PC-3 (cell line): ENCODE measurements at regions not wholly inside any gene's neighbourhood (a gene's known extent, or its start where the extent isn't known, plus 50 kb on each side); places are given as distances from the start of the nearest gene placed in this dataset.

Experiments
- ATAC-seq: fragments of 200-7000 bp; cut with Tn5 transposase; 2 replicates; pipeline ENCODE4 v1.9.1; 2020; ENCODE audit warnings: mild to moderate bottlenecking, moderate library complexity
- BruUV-seq: library from RNA; stranded (reverse); fragments of 400-500 nt; replicated peaks from 2 replicates; lab custom pipeline; 2021; lab: Mats Ljungman, UMichigan
- CTCF ChIA-PET: fragments of 300-600 bp; sonication (Branson Sonifier 250); formaldehyde crosslinking; loops from one replicate; lab custom pipeline; 2022; ENCODE audit warnings: antibody characterized with exemption; lab: Charles Lee
- POLR2A ChIA-PET: fragments of 300-600 bp; sonication (Branson Sonifier 250); formaldehyde crosslinking; loops from one replicate; lab custom pipeline; 2022; ENCODE audit warnings: antibody characterized with exemption; ENCODE audit not compliant: unreplicated experiment; lab: Charles Lee
- DNase-seq: peaks from one replicate; pipeline ENCODE4 v3.0.0-alpha.2; 2015
- H2AFZ ChIP-seq: fragments of 300-600 bp; sonication (generic); 2 replicates; pipeline ENCODE4 v1.6.0; 2016; ENCODE audit warnings: antibody characterized with exemption, low read length
- H3F3A ChIP-seq: fragments of 300-600 bp; sonication (generic); one replicate; pipeline ENCODE4 v1.6.0; 2017; ENCODE audit warnings: antibody characterized with exemption, low read length, control low read depth, mild to moderate bottlenecking; ENCODE audit not compliant: unreplicated experiment
- H3K27ac ChIP-seq: fragments of 300-600 bp; sonication (generic); 2 replicates; pipeline ENCODE4 v1.5.1; 2016; ENCODE audit warnings: mild to moderate bottlenecking, low read length
- H3K27me3 ChIP-seq: fragments of 300-600 bp; sonication (generic); 2 replicates; pipeline ENCODE4 v1.6.1; 2016; ENCODE audit warnings: low read length, mixed read lengths
- H3K36me3 ChIP-seq: fragments of 300-600 bp; sonication (generic); 2 replicates; pipeline ENCODE4 v1.6.1; 2016; ENCODE audit warnings: low read depth, mixed run types, low read length, mixed read lengths
- H3K4me1 ChIP-seq: fragments of 300-600 bp; sonication (generic); 2 replicates; pipeline ENCODE4 v1.5.1; 2016; ENCODE audit warnings: low read length; ENCODE audit not compliant: insufficient read depth
- H3K4me2 ChIP-seq: fragments of 300-600 bp; sonication (generic); 2 replicates; pipeline ENCODE4 v1.6.0; 2016; ENCODE audit warnings: low read length
- H3K4me3 ChIP-seq: fragments of 300-600 bp; sonication (generic); 2 replicates; pipeline ENCODE4 v1.5.1; 2016; ENCODE audit warnings: mild to moderate bottlenecking, low read length, mixed read lengths
- H3K79me2 ChIP-seq: fragments of 300-600 bp; sonication (generic); 2 replicates; pipeline ENCODE4 v1.6.1; 2017; ENCODE audit warnings: low read length, mixed read lengths
- H3K9ac ChIP-seq: fragments of 300-600 bp; sonication (generic); 2 replicates; pipeline ENCODE4 v1.6.0; 2016; ENCODE audit warnings: mild to moderate bottlenecking, low read length
- H3K9me2 ChIP-seq: fragments of 300-600 bp; sonication (generic); replicated peaks from 2 replicates; pipeline ENCODE4 v1.6.1; 2016; ENCODE audit warnings: mixed run types, low read length, mixed read lengths
- H3K9me3 ChIP-seq: fragments of 300-600 bp; sonication (generic); 2 replicates; pipeline ENCODE4 v1.6.1; 2016; ENCODE audit warnings: low read length, mixed read lengths
- H4K20me1 ChIP-seq: fragments of 300-600 bp; sonication (generic); 2 replicates; pipeline ENCODE4 v1.6.1; 2016; ENCODE audit warnings: low read length, mixed read lengths
- EZH2 ChIP-seq: fragments of 300-600 bp; sonication (generic); IDR thresholded peaks from one replicate; pipeline ENCODE4 v1.6.1; 2017; ENCODE audit warnings: antibody characterized with exemption, mild to moderate bottlenecking, low read length; ENCODE audit not compliant: unreplicated experiment
- EZH2phosphoT487 ChIP-seq: fragments of 300-600 bp; sonication (generic); IDR thresholded peaks from 2 replicates; pipeline ENCODE4 v1.6.1; 2018; ENCODE audit warnings: mild to moderate bottlenecking, antibody characterized with exemption, low read length, borderline replicate concordance
- intact Hi-C: fragments of 100-400 bp; cut with micrococcal nuclease; formaldehyde crosslinking; loops from 2 replicates; pipeline ENCODE4 v1.9.0; 2023
- TF ChIP-seq, protein P1 (sequence below): fragments of 300-600 bp; sonication (generic); conservative IDR thresholded peaks from 2 replicates; pipeline ENCODE4 v1.5.1; 2017; ENCODE audit warnings: antibody characterized with exemption, low read depth, mild to moderate bottlenecking, low read length

DNA sequence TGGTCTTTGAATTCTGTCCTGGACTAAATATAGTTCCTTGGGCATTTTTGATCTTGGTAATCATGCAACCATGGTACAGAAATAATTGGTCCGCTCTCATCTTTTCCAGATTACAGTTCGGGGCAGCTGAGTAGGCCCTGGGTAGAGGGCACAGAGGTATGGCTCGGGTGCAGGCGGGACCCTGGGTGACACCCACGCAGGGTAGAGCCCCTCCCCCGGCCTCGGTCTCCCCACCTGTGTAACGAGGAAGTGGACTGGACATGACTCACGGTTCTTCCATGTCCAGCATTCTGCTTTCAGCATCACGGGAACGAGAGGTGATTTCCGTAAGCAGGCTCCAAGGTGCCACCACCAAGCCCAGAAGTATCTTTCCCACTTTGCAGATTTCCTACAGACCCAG is 91.0 kb upstream of the DIO3 start:
- POLR2A ChIA-PET = no interaction called here
- BruUV-seq = no TSS peak
- H3K79me2 ChIP-seq = peaks cover 30% of the 10 kb centered on the region
- no peak overlapping the region for H3K9ac ChIP-seq
- no peaks in the 10 kb centered on the region for H3K27me3 ChIP-seq
- DNase-seq (no peak), ATAC-seq (no peak)
- H4K20me1 ChIP-seq = no peaks in the 10 kb centered on the region
- H3K27ac ChIP-seq = no peak overlapping the region
- no peak overlapping the region for H3K4me2 ChIP-seq
- no peak overlapping the region for H2AFZ ChIP-seq
- no peaks in the 10 kb centered on the region for H3F3A ChIP-seq
- H3K9me2 ChIP-seq = no peaks in the 10 kb centered on the region
- CTCF ChIA-PET = no interaction called here
- no peaks in the 10 kb centered on the region for H3K9me3 ChIP-seq
- intact Hi-C loops = no loop called here
- H3K4me3 ChIP-seq = no peak overlapping the region
- peaks cover 20% of the 10 kb centered on the region for H3K36me3 ChIP-seq
- peaks cover 12% of the 10 kb centered on the region for H3K4me1 ChIP-seq
- TF ChIP-seq EZH2 (no peak), EZH2phosphoT487 (no peak)
- TF ChIP-seq, protein P1, sequence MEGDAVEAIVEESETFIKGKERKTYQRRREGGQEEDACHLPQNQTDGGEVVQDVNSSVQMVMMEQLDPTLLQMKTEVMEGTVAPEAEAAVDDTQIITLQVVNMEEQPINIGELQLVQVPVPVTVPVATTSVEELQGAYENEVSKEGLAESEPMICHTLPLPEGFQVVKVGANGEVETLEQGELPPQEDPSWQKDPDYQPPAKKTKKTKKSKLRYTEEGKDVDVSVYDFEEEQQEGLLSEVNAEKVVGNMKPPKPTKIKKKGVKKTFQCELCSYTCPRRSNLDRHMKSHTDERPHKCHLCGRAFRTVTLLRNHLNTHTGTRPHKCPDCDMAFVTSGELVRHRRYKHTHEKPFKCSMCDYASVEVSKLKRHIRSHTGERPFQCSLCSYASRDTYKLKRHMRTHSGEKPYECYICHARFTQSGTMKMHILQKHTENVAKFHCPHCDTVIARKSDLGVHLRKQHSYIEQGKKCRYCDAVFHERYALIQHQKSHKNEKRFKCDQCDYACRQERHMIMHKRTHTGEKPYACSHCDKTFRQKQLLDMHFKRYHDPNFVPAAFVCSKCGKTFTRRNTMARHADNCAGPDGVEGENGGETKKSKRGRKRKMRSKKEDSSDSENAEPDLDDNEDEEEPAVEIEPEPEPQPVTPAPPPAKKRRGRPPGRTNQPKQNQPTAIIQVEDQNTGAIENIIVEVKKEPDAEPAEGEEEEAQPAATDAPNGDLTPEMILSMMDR = no peak

DNA sequence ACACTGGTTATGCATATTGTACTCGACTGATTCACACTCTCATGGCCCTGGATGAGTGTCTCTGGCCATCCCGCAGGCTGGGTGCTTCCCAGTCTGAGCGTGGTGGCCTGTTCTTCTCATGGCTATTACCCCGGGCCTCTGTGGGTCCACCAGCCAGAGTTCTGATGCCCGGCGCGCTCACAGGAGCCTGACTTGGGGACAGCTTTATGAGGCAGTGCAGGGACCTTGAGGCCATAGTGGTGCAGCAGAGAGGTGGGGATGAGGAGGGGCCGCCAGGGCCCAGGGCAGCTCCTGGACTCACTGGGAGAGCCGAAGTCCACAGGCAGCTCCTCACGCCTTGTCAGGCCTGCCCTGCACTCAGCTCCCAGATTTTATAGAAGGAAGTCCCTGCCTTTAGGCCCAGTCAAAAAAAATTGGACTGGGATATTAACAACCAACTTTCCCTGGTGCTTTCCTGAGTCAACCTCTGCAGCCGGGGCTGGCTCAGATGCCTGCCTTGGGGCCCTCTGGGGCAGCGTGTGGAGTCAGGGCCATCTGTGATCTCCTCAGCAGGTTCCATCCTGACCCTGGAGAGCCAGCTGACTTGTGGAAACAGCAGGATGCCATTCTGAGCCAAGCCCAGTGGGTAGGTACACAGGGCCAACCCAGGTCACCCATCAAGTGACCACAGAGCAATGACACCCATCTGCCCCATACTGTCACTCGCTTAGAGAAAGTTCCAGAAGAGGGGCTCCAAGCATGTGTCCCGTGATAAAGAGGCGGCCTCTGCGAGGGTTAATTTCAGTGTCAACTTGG is 89.4 kb upstream of the DIO3 start:
- Histone ChIP-seq H3K4me2 (no peak overlapping the region), H3K27ac (no peak overlapping the region), H3K4me3 (no peak overlapping the region), H3K4me1 (peaks cover 26% of the 10 kb centered on the region), H3K36me3 (peaks cover 20% of the 10 kb centered on the region), H3K9me2 (no peaks in the 10 kb centered on the region), H3K79me2 (peaks cover 45% of the 10 kb centered on the region), H2AFZ (no peak overlapping the region), H3K9me3 (no peaks in the 10 kb centered on the region), H3K27me3 (no peaks in the 10 kb centered on the region), H3F3A (no peaks in the 10 kb centered on the region), H3K9ac (no peak overlapping the region), H4K20me1 (no peaks in the 10 kb centered on the region)
- no peak for TF ChIP-seq EZH2
- TF ChIP-seq EZH2phosphoT487 = no peak
- TF ChIP-seq, protein P1 = no peak
- no peak for ATAC-seq
- ChIA-PET POLR2A (no interaction called here), CTCF (no interaction called here)
- BruUV-seq = no TSS peak
- intact Hi-C loops = no loop called here
- no peak for DNase-seq

GRCh38 chr14:101472518-101472849 is 88.8 kb upstream of the DIO3 start:
- Histone ChIP-seq H3K4me3 (no peak overlapping the region), H4K20me1 (no peaks in the 10 kb centered on the region), H3K9me2 (no peaks in the 10 kb centered on the region), H3K9me3 (no peaks in the 10 kb centered on the region), H3K79me2 (peaks cover 45% of the 10 kb centered on the region), H3K27me3 (no peaks in the 10 kb centered on the region), H3K27ac (no peak overlapping the region), H3K9ac (no peak overlapping the region), H2AFZ (no peak overlapping the region), H3K4me1 (peaks cover 30% of the 10 kb centered on the region), H3K36me3 (peaks cover 20% of the 10 kb centered on the region), H3K4me2 (no peak overlapping the region), H3F3A (peaks cover 4% of the 10 kb centered on the region)
- CTCF ChIA-PET = no interaction called here
- BruUV-seq = no TSS peak
- DNase-seq = no peak
- no peak for ATAC-seq
- TF ChIP-seq, protein P1 = no peak
- TF ChIP-seq EZH2phosphoT487 = no peak
- TF ChIP-seq EZH2 = no peak
- POLR2A ChIA-PET = no interaction called here
- intact Hi-C loops = no loop called here
